ENCODE measurements at regions not wholly inside any gene's neighbourhood (a gene's known extent, or its start where the extent isn't known, plus 50 kb on each side); places are given as distances from the start of the nearest gene placed in this dataset.

GRCh38 chr21:17446737-17447136 lies 66.1 kb upstream of the CXADR start:
- TF ChIP-seq POLR2AphosphoS5 (IDR thresholded peaks at IDR 0.05; ENCODE audit: low read depth, low read length) (no peak), POU2F2 (IDR thresholded peaks at IDR 0.05; ENCODE audit: low read depth, low read length) (no peak)
